Hematopoietic multipotent progenitor cell treated with erythropoietin and hydrocortisone succinate and interleukin-3 and kit ligand, for 4 days (in vitro differentiated cells): ENCODE measurements at regions not wholly inside any gene's neighbourhood (a gene's known extent, or its start where the extent isn't known, plus 50 kb on each side); places are given as distances from the start of the nearest gene placed in this dataset.
"Not testable (repeated sequence)": the region's sequence is repeated elsewhere in the genome, so short reads cannot be mapped to it uniquely, and the experiment has no call there.

Experiments used
- DNase-seq: peaks from one replicate; pipeline ENCODE4 v3.0.0-alpha.2; 2015

- no peak for DNase-seq
Observed at GRCh38 chr16:55017321-55017720, 86.7 kb downstream of the IRX5 start.

- DNase-seq, result no peak
Observed at GRCh38 chr16:55018881-55019280, 88.2 kb downstream of the IRX5 start.

DNA sequence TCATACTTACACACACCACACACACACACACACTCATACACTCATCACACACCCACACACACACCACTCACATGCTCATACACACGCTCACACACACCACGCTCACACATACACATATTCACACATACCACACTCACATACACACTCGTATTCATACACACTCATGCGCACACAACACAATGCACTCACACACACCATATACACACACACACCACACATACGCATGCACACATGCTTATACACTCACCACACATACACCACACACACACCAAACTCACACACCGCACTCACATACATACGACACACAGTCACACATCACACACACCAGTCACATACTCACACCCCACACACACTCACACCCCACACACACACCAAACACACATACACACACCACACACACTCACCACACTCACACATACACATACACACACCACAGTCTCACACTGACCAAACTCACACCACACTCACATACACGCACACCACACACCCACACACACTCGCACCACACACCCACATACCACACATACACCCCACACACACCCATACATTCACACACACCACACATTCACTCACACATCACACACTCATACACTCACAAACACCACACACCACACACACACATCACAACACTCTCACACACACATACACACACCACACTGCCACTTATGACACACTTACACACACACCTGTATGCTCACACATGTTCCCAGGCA lies 88.9 kb downstream of the IRX5 start:
- DNase-seq, result no peak

DNA sequence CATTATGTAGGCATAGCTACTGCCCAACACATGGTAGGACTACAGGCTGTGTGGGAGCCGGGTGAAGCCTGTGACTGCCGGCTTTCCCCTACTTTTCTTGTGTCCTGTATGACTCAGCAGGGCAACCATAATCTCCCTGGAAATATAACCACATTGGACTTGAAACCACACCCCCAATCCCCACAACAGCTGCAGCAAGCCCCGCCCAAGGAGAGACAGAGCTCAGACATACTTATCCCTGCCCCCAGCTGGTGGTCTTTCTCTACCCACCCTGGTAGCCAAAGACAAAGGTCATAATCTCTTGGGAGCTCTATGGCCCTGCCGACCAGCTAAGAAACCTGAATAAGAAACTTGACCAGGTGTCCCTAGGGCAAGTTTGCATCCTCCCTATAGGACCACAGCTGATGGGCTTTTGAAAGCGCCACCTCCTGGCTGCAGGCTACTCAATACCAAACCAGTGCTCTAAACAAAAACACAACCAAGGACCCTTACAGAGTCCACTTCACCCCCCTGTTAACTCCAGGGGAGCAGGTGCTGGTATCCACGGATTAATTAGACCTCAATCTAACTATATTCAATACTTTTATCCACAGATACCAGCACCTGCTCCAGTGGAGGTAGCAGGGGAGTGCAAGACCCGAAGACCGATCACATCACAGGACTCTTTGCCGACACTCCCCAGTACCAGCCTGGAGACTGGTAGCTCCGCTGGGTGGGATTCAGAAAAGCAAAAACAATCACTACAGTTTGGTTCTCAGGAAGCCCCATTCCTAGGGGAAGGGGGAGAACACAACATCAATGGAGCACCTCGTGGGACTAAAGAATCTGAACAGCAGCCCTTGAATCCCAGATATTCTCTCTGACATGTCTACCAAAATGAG lies 91.2 kb downstream of the IRX5 start:
- peak; percentile 27 for DNase-seq

DNA sequence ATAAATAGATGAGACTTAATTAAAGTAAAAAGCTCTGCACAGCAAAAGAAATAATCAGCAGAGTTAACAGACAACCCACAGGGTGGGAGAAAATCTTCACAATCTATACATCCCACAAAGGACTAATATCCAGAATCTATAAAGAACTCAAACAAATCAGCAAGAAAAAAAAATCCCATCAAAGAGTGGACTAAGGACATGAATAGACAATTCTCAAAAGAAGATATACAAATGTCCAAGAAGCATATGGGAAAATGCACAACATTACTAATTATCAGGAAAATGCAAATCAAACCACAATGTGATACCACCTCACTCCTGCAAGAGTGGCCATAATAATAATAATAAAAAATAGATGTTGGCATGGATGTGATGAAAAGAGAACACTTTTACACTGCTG lies 96.6 kb downstream of the IRX5 start:
- DNase-seq, result not testable (repeated sequence)

DNA sequence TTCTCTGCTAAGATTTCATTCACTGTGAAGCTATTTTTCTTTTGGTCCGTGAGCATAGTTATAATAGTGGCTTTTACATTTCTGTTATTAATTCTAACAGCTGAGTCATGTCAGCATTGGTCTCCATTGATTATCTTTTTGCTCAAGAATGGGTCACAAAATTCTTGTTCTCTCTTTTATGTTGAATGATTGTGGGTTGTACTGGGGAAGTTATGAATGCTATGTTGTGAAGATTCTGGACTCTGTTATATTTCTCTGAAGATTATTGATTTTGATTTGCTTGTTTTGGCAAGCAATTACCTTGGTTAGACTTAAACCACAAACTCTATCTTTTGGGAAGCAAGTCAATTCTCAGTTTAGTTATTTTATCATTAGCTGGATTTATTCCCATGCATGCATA lies 98.8 kb downstream of the IRX5 start:
- DNase-seq, result no peak

GRCh38 chr16:55030944-55031343 lies 100.3 kb downstream of the IRX5 start:
- no peak for DNase-seq

GRCh38 chr16:55031481-55031880 lies 100.8 kb downstream of the IRX5 start:
- no peak for DNase-seq

DNA sequence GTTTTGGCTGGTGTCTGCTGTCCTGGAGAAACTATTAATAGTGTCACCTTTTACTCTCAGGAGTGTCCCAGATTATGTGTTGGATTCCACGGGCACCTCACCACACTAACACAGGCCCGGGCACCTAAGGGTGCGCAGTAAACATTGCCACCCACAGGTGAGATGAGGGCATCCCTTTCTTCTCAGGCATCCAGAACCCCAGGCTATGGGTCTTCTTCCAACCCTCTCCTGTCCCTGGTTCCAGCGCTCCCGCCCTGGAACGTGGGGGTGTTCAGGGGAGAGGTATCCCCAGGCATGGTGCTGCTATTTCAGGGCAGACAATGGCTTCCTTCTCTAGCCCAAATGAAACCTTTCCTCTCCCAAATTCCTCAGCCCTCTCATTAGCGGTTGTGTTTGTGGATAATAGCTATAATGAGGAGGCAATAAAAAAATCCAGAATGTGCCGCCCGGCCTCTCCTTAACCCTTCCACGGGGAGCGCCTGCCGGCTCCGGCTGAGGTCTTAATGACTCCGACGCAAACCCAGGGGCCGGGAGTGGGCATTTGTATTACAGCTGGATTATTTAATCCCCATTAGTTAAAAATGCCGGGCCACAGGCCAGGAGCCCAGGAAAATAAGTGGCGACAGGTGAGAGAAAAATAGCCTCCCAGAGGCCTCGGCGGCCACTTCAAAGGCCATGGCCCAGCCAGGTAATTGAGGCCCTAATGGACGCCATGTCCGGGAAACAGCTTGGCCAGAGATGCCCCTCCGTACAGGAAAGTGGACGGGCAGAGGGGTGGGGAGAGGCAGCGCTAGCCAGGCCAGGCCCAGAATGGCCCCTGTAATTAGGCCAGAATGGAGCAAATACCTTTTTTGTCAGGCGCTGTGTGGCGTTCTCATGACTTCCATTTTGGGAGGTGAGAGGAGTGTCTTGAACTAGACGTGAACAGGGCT lies 102.8 kb downstream of the IRX5 start:
- no peak for DNase-seq

DNA sequence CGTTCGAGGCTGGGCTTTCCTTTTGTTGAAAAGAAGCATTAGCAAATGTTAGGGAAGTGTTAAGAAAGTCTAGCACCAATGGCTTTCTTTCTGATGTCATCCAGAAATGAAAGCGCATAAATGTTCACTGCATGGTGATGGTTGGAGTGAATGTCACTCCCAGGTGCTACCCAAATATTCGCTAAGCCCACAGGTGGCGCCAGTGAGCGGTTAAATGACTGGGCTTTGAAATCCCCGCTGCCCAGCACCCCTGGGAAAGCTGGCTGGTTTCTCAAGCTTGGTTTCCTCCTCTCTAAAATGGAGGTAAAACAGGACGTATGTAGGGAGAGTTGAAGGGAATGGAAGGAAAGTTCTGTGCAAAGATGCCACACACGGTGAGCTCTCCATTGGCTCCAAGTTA lies 104.4 kb downstream of the IRX5 start:
- peak; percentile 53 for DNase-seq

DNA sequence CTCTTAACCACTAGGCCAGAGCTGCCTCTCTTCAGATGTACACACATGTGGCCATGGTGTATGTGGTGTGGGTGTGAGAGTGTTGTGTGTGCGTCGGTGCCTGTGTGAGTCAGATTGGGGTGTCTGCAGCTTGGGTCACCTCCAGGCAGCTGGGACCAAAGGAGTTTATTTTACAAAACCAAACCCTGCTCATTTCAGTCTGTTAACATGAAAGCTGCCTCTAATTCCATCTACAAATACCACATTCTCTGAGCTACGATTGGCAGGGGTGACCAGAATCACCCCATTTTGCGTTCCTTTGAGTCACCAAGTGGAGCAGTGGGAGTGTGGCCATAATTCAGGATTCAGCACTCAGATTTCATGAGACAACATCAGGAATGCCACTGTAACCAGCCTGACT lies 105.3 kb downstream of the IRX5 start:
- no peak for DNase-seq

- DNase-seq, result no peak
Observed at GRCh38 chr16:55036371-55036821, 105.7 kb downstream of the IRX5 start.

DNA sequence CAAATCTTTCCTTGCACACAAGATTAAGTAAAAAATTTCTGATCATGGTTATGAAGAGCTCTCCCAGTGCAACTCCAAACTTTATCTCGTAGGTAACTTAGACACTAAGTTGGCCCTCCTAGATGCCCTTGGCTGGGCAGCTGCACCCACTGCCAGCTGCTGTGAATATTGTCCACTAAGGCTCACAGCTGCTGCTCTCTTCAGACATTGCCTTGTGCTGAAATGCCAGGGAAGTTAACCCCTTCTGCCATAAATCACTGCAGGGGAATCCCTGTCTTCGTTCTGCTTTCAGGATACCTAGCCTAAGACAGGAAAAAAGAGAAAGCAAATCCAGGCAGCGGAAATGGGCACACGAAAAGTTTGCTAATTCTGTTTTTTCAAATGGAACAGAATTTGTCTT lies 106.4 kb downstream of the IRX5 start:
- DNase-seq, result no peak

GRCh38 chr16:55037966-55038365 lies 107.3 kb downstream of the IRX5 start:
- DNase-seq, result no peak

- no peak for DNase-seq
Observed at GRCh38 chr16:55039042-55039441, 108.4 kb downstream of the IRX5 start.

GRCh38 chr16:55039511-55039910 lies 108.8 kb downstream of the IRX5 start:
- DNase-seq, result no peak

DNA sequence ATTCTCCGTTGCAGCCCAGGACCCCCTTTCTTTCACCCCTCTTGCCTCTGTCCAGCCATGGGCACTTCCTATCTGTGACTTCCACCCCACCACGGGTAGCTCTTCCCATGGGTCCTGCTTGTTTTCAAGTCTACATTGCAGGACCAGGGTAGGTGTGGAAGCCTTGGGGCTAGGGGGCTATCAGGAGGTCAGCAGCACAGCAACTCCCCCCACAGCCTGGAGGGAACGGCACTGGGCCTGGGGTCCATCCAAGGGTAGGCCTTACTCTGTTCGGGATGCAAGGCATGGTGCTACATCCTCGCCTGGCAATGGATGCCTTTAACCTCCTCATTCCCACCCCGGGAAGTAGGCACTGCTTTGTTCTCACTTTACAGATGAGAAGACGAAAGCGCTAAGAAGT lies 109.3 kb downstream of the IRX5 start:
- no peak for DNase-seq

- DNase-seq, result no peak
Observed at GRCh38 chr16:55040366-55041086, 109.9 kb downstream of the IRX5 start.

DNA sequence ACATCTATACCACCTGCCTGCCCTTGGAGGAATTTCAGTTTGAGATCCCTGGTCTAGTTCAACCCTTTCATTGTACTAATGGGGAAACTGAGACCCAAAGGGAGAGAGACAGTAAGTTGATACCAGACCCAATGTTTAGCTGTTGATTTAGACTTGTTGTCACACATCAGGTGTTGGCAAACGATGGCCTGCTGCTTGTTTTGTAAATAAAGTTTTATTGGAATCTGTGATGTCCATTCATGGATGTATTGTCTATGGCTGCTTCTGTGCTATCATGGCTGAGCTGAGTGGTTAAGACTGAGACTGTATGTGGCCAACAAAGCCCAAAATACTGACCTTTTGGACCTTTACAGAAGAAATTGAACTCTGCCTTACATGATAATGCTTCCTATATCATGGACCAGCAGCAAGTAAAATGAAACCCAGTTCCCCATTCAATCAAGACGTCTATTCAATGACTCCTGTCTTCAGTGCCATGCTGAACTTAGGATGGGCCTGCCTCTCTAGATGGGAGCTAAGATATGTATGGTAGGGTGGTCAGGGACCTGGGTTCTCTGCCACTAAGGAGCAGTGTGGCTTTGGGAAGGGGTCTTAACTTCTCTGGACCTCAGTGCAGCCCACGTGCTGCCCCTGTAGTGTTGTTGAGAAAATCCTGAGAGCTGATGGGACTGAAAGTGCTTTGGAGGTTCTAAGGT lies 111.0 kb downstream of the IRX5 start:
- DNase-seq, result no peak

- no peak for DNase-seq
Observed at GRCh38 chr16:55042556-55043432, 112.1 kb downstream of the IRX5 start.

DNA sequence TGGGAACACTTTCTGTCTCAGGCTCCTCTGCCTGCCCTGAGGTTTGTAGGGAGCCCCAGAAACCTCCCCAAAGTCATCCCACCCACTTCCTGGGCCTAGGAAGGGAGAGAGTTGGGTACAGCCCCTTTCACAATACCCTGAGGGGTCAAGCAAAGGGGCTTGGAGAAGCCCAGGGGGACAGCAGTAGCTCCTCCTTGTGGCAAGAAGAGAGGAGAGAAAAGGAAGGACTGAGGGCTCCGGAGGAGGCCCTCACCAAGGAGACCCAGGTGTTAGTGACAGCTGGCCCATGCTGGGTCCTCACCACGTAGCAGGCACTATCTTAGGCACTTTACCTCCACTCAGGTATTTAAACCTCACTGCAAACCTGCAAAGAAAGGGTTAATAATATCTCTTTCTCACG lies 112.8 kb downstream of the IRX5 start:
- DNase-seq, result no peak
